CD14-positive monocyte (primary cell): ENCODE measurements at regions not wholly inside any gene's neighbourhood (a gene's known extent, or its start where the extent isn't known, plus 50 kb on each side); places are given as distances from the start of the nearest gene placed in this dataset.

Source experiments
- DNase-seq, 3 donors: peaks; one replicate each; pipeline ENCODE4 v3.0.0-alpha.2; 2011 to 2022
- H2AFZ ChIP-seq: 2 replicates; pipeline ENCODE4 v1.6.0; 2012; ENCODE audit warnings: mild to moderate bottlenecking, low read depth, low read length, inconsistent platforms; ENCODE audit not compliant: insufficient read depth, poor library complexity, severe bottlenecking
- H3K27ac ChIP-seq, 2 donors: 1 replicate in 1 of 2; 2 replicates in 1 of 2; pipeline ENCODE4 v1.5.1; 2012 to 2013; ENCODE audit warnings: low read length in 2 of 2, control low read depth in 1 of 2, inconsistent platforms in 1 of 2, low read depth in 1 of 2, mild to moderate bottlenecking in 1 of 2
- H3K27me3 ChIP-seq, 2 donors: one replicate each; pipeline versions ENCODE4 v1.6.0 to v1.6.1; 2011 to 2013; ENCODE audit warnings: low read length in 2 of 2; ENCODE audit not compliant: control insufficient read depth in 2 of 2, insufficient read depth in 2 of 2
- H3K36me3 ChIP-seq, 2 donors: replicated peaks in 1 of 2; 1 replicate in 1 of 2; 2 replicates in 1 of 2; pipeline versions ENCODE4 v1.5.1 to v1.6.1; 2012 to 2013; ENCODE audit warnings: low read length in 2 of 2, control low read depth in 1 of 2, inconsistent platforms in 1 of 2, mild to moderate bottlenecking in 1 of 2; ENCODE audit not compliant: insufficient read depth in 2 of 2, control insufficient read depth in 1 of 2
- H3K4me1 ChIP-seq, 2 donors: 1 replicate in 1 of 2; 2 replicates in 1 of 2; pipeline versions ENCODE4 v1.5.1 to v1.6.1; 2012 to 2013; ENCODE audit warnings: low read length in 2 of 2, control low read depth in 1 of 2, inconsistent platforms in 1 of 2, mild to moderate bottlenecking in 1 of 2, moderate library complexity in 1 of 2; ENCODE audit not compliant: insufficient read depth in 2 of 2, control insufficient read depth in 1 of 2
- H3K4me2 ChIP-seq: replicated peaks from 2 replicates; pipeline ENCODE3; 2012; ENCODE audit warnings: low read length, moderate library complexity, mild to moderate bottlenecking; ENCODE audit not compliant: poor library complexity, severe bottlenecking; ENCODE audit errors: extremely low read depth
- H3K4me3 ChIP-seq, 3 experiments: fragments of 200-600 bp in 1 of 3; sonication (generic) in 1 of 3; replicated peaks in 1 of 3; 1 replicate in 2 of 3; 2 replicates in 1 of 3; pipeline ENCODE4 v1.5.1; 2011 to 2013; ENCODE audit warnings: low read length in 3 of 3, mild to moderate bottlenecking in 3 of 3, control low read depth in 2 of 3, low read depth in 2 of 3, inconsistent platforms in 1 of 3, moderate library complexity in 1 of 3
- H3K79me2 ChIP-seq: 2 replicates; pipeline ENCODE4 v1.6.0; 2012; ENCODE audit warnings: mild to moderate bottlenecking, control low read depth, inconsistent platforms, low read length, moderate library complexity; ENCODE audit not compliant: insufficient read depth
- H3K9ac ChIP-seq: 2 replicates; pipeline ENCODE4 v1.6.0; 2017; ENCODE audit warnings: low read length, mild to moderate bottlenecking; ENCODE audit not compliant: insufficient read depth, poor library complexity, severe bottlenecking
- H3K9me3 ChIP-seq, 2 donors: replicated peaks in 1 of 2; 1 replicate in 1 of 2; 2 replicates in 1 of 2; pipeline versions ENCODE4 v1.5.1 to v1.6.1; 2012 to 2013; ENCODE audit warnings: low read length in 2 of 2, control low read depth in 1 of 2; ENCODE audit not compliant: control insufficient read depth in 1 of 2, insufficient read depth in 1 of 2
- H4K20me1 ChIP-seq: 2 replicates; pipeline ENCODE4 v1.6.0; 2012; ENCODE audit warnings: mild to moderate bottlenecking, low read length, control low read depth, moderate library complexity; ENCODE audit not compliant: insufficient read depth
- H3K27ac Mint-ChIP-seq, 7 donors: one replicate each; pipeline ENCODE4 v1.8.0; 2020; ENCODE audit warnings: mild to moderate bottlenecking in 7 of 7, mixed read lengths in 7 of 7, moderate library complexity in 6 of 7, inconsistent platforms in 2 of 7
- H3K27me3 Mint-ChIP-seq, 3 donors: one replicate each; pipeline ENCODE4 v1.8.0; 2021 to 2022; ENCODE audit warnings: low read depth in 3 of 3, mild to moderate bottlenecking in 3 of 3, mixed read lengths in 3 of 3, moderate library complexity in 3 of 3, inconsistent platforms in 1 of 3
- H3K36me3 Mint-ChIP-seq, 2 donors: one replicate each; pipeline ENCODE4 v1.8.0; 2020; ENCODE audit warnings: mixed read lengths in 2 of 2, inconsistent platforms in 1 of 2, mild to moderate bottlenecking in 1 of 2
- H3K4me1 Mint-ChIP-seq: one replicate; pipeline ENCODE4 v1.8.0; 2020; ENCODE audit warnings: mild to moderate bottlenecking, mixed read lengths
- H3K4me3 Mint-ChIP-seq, 2 donors: one replicate each; pipeline ENCODE4 v1.8.0; 2020; ENCODE audit warnings: mild to moderate bottlenecking in 2 of 2, mixed read lengths in 2 of 2, moderate library complexity in 1 of 2
- H3K9me3 Mint-ChIP-seq, 7 donors: one replicate each; pipeline ENCODE4 v1.8.0; 2020 to 2022; ENCODE audit warnings: mixed read lengths in 7 of 7, mild to moderate bottlenecking in 6 of 7, moderate library complexity in 6 of 7, inconsistent platforms in 2 of 7
- CTCF ChIP-seq: fragments of 200-600 bp; IDR thresholded peaks from one replicate; pipeline ENCODE4 v1.8.0; 2022; ENCODE audit warnings: antibody characterized with exemption, mild to moderate bottlenecking
- WGBS: methylation state at CpG from one replicate; pipeline ENCODE4 v1.1.5; 2013; ENCODE audit warnings: missing lambda C conversion rate; ENCODE audit not compliant: insufficient coverage; 5-methylcytosine and 5-hydroxymethylcytosine counted together
- intact Hi-C, 2 donors: fragments of 100-400 bp; cut with micrococcal nuclease; formaldehyde crosslinking; loops; one replicate each; pipeline versions ENCODE4 v1.15.0 to v1.15.1; 2023

DNA sequence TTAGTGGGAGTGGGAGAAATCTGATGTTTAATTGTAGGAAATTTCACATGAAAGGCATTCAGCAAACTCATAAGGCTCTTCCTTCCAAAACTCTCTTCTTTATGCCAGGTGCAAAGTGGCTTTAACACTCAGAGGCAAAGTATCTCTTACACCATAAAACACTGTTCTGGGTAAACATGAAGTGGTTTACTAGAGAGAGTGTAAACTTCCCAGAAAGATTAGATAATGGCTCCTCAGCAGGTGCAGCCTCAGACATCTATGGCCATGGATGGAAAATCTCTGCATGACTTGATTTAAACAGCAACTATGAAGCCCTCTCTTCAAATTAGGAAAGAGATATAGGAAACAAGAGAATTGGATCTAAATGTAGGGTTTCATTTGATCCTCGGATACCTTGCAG lies 583.1 kb upstream of the SALL1 start:
- Mint-ChIP-seq H3K27ac (no peak overlapping the region), H3K27me3 (no peaks in the 10 kb centered on the region), H3K4me1 (no peaks in the 10 kb centered on the region), H3K9me3 (peaks cover 0 to 5% (median 0%) of the 10 kb centered on the region in 7 donors), H3K4me3 (no peak overlapping the region), H3K36me3 (no peaks in the 10 kb centered on the region)
- no peak overlapping the region for H3K9ac ChIP-seq
- H4K20me1 ChIP-seq: no peaks in the 10 kb centered on the region
- no peak overlapping the region for H3K4me2 ChIP-seq
- no peak for DNase-seq
- H3K36me3 ChIP-seq: no peaks in the 10 kb centered on the region
- H3K79me2 ChIP-seq: no peaks in the 10 kb centered on the region
- no peaks in the 10 kb centered on the region for H3K27me3 ChIP-seq
- H3K27ac ChIP-seq: no peak overlapping the region
- no peak for TF ChIP-seq CTCF
- WGBS: no CpG with 5 or more reads among the region's 1 CpG
- no peak overlapping the region for H3K4me3 ChIP-seq
- no peak overlapping the region for H2AFZ ChIP-seq
- peaks cover 0 to 5% of the 10 kb centered on the region in 2 donors for H3K9me3 ChIP-seq
- intact Hi-C loops: no loop called here
- no peaks in the 10 kb centered on the region for H3K4me1 ChIP-seq

- Mint-ChIP-seq H3K9me3 (peaks cover 0 to 3% (median 0%) of the 10 kb centered on the region in 7 donors), H3K36me3 (no peaks in the 10 kb centered on the region), H3K4me1 (no peaks in the 10 kb centered on the region), H3K27me3 (no peaks in the 10 kb centered on the region), H3K4me3 (no peak overlapping the region), H3K27ac (no peak overlapping the region)
- Histone ChIP-seq H3K9ac (no peak overlapping the region), H3K36me3 (no peaks in the 10 kb centered on the region), H4K20me1 (no peaks in the 10 kb centered on the region), H3K4me2 (no peak overlapping the region), H2AFZ (no peak overlapping the region), H3K27me3 (no peaks in the 10 kb centered on the region), H3K27ac (no peak overlapping the region), H3K4me1 (no peaks in the 10 kb centered on the region), H3K4me3 (no peak overlapping the region), H3K9me3 (peaks cover 0 to under 1% of the 10 kb centered on the region in 2 donors), H3K79me2 (no peaks in the 10 kb centered on the region)
- no peak for DNase-seq
- intact Hi-C loops: no loop called here
- no peak for TF ChIP-seq CTCF
- WGBS: no CpG with 5 or more reads among the region's 2 CpGs
These were observed 582.1 kb upstream of the SALL1 start for GRCh38 chr16:51733181-51733580.
